ENCODE measurements at regions not wholly inside any gene's neighbourhood (a gene's known extent, or its start where the extent isn't known, plus 50 kb on each side); places are given as distances from the start of the nearest gene placed in this dataset.
"Not testable (repeated sequence)": the region's sequence is repeated elsewhere in the genome, so short reads cannot be mapped to it uniquely, and the experiment has no call there.

- TF ChIP-seq CTCF, EP300, SMC3, MAX (IDR thresholded peaks at IDR 0.05): not testable (repeated sequence)
These were observed 1171.3 kb upstream of the B3GALT2 start for GRCh38 chr1:194357573-194358207.

Data from A549 (cell line).